ENCODE measurements at regions not wholly inside any gene's neighbourhood (a gene's known extent, or its start where the extent isn't known, plus 50 kb on each side); places are given as distances from the start of the nearest gene placed in this dataset.

DNA sequence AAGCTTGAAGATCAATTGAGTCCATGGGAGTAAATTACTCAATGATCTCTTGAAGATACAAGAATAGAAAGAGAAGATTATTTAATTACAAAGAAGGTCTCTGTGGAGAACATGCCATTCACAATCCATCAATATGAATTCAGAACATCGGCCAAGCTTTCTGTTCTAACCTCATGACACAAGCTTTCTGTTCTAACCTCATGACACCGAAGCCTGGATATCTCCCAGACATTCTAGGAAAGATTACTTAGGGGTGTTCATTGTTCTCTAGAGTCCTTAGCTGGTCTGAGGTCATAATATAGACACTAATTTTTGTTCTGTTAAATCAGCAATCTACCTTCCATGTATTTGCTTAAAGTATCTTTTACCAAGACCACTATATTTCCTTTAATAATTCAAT, 95.5 kb downstream of the RDH14 start (continued):
- TF ChIP-seq, protein P1, sequence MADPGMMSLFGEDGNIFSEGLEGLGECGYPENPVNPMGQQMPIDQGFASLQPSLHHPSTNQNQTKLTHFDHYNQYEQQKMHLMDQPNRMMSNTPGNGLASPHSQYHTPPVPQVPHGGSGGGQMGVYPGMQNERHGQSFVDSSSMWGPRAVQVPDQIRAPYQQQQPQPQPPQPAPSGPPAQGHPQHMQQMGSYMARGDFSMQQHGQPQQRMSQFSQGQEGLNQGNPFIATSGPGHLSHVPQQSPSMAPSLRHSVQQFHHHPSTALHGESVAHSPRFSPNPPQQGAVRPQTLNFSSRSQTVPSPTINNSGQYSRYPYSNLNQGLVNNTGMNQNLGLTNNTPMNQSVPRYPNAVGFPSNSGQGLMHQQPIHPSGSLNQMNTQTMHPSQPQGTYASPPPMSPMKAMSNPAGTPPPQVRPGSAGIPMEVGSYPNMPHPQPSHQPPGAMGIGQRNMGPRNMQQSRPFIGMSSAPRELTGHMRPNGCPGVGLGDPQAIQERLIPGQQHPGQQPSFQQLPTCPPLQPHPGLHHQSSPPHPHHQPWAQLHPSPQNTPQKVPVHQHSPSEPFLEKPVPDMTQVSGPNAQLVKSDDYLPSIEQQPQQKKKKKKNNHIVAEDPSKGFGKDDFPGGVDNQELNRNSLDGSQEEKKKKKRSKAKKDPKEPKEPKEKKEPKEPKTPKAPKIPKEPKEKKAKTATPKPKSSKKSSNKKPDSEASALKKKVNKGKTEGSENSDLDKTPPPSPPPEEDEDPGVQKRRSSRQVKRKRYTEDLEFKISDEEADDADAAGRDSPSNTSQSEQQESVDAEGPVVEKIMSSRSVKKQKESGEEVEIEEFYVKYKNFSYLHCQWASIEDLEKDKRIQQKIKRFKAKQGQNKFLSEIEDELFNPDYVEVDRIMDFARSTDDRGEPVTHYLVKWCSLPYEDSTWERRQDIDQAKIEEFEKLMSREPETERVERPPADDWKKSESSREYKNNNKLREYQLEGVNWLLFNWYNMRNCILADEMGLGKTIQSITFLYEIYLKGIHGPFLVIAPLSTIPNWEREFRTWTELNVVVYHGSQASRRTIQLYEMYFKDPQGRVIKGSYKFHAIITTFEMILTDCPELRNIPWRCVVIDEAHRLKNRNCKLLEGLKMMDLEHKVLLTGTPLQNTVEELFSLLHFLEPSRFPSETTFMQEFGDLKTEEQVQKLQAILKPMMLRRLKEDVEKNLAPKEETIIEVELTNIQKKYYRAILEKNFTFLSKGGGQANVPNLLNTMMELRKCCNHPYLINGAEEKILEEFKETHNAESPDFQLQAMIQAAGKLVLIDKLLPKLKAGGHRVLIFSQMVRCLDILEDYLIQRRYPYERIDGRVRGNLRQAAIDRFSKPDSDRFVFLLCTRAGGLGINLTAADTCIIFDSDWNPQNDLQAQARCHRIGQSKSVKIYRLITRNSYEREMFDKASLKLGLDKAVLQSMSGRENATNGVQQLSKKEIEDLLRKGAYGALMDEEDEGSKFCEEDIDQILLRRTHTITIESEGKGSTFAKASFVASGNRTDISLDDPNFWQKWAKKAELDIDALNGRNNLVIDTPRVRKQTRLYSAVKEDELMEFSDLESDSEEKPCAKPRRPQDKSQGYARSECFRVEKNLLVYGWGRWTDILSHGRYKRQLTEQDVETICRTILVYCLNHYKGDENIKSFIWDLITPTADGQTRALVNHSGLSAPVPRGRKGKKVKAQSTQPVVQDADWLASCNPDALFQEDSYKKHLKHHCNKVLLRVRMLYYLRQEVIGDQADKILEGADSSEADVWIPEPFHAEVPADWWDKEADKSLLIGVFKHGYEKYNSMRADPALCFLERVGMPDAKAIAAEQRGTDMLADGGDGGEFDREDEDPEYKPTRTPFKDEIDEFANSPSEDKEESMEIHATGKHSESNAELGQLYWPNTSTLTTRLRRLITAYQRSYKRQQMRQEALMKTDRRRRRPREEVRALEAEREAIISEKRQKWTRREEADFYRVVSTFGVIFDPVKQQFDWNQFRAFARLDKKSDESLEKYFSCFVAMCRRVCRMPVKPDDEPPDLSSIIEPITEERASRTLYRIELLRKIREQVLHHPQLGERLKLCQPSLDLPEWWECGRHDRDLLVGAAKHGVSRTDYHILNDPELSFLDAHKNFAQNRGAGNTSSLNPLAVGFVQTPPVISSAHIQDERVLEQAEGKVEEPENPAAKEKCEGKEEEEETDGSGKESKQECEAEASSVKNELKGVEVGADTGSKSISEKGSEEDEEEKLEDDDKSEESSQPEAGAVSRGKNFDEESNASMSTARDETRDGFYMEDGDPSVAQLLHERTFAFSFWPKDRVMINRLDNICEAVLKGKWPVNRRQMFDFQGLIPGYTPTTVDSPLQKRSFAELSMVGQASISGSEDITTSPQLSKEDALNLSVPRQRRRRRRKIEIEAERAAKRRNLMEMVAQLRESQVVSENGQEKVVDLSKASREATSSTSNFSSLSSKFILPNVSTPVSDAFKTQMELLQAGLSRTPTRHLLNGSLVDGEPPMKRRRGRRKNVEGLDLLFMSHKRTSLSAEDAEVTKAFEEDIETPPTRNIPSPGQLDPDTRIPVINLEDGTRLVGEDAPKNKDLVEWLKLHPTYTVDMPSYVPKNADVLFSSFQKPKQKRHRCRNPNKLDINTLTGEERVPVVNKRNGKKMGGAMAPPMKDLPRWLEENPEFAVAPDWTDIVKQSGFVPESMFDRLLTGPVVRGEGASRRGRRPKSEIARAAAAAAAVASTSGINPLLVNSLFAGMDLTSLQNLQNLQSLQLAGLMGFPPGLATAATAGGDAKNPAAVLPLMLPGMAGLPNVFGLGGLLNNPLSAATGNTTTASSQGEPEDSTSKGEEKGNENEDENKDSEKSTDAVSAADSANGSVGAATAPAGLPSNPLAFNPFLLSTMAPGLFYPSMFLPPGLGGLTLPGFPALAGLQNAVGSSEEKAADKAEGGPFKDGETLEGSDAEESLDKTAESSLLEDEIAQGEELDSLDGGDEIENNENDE (IDR thresholded peaks at IDR 0.05; ENCODE audit: insufficient replicate concordance, low read length), result no peak
